Smooth muscle cell (in vitro differentiated cells): ENCODE measurements at regions not wholly inside any gene's neighbourhood (a gene's known extent, or its start where the extent isn't known, plus 50 kb on each side); places are given as distances from the start of the nearest gene placed in this dataset.

Experiments
- DNase-seq: peaks from one replicate; lab custom pipeline; 2025; ENCODE audit not compliant: unreplicated experiment; lab: John Stamatoyannopoulos, UW
- H2AFZ ChIP-seq: fragments of 200-600 bp; sonication (generic); 2 replicates; pipeline ENCODE4 v1.6.0; 2016; ENCODE audit warnings: antibody characterized with exemption, low read depth, mild to moderate bottlenecking
- H3F3A ChIP-seq: fragments of 200-600 bp; sonication (generic); 2 replicates; pipeline ENCODE4 v1.6.0; 2017; ENCODE audit warnings: antibody characterized with exemption, low read depth
- H3K27ac ChIP-seq: fragments of 200-600 bp; sonication (generic); 2 replicates; pipeline ENCODE4 v1.5.1; 2016; ENCODE audit warnings: low read depth, mild to moderate bottlenecking
- H3K27me3 ChIP-seq: fragments of 200-600 bp; sonication (generic); 2 replicates; pipeline ENCODE4 v1.6.1; 2016; ENCODE audit warnings: low read depth, mild to moderate bottlenecking
- H3K36me3 ChIP-seq: fragments of 200-600 bp; sonication (generic); 2 replicates; pipeline ENCODE4 v1.5.1; 2016; ENCODE audit warnings: low read depth
- H3K4me1 ChIP-seq: fragments of 200-600 bp; sonication (generic); 2 replicates; pipeline ENCODE4 v1.5.1; 2016; ENCODE audit warnings: low read depth
- H3K4me2 ChIP-seq: fragments of 200-600 bp; sonication (generic); 2 replicates; pipeline ENCODE4 v1.6.0; 2016; ENCODE audit warnings: mild to moderate bottlenecking
- H3K4me3 ChIP-seq: fragments of 200-600 bp; sonication (generic); 2 replicates; pipeline ENCODE4 v1.5.1; 2016; ENCODE audit warnings: mild to moderate bottlenecking
- H3K79me2 ChIP-seq: fragments of 200-600 bp; sonication (generic); 2 replicates; pipeline ENCODE4 v1.6.0; 2016; ENCODE audit warnings: low read depth, mild to moderate bottlenecking
- H3K9ac ChIP-seq: fragments of 200-600 bp; sonication (generic); 2 replicates; pipeline ENCODE4 v1.6.0; 2016; ENCODE audit warnings: low read depth
- H3K9me3 ChIP-seq: fragments of 200-600 bp; sonication (generic); replicated peaks from 2 replicates; pipeline ENCODE4 v1.5.1; 2016; ENCODE audit warnings: low read depth
- H4K20me1 ChIP-seq: fragments of 200-600 bp; sonication (generic); 2 replicates; pipeline ENCODE4 v1.6.0; 2016; ENCODE audit warnings: low read depth
- WGBS: methylation state at CpG from one replicate; pipeline ENCODE4 v1.1.7; 2016; ENCODE audit warnings: low lambda C conversion rate; 5-methylcytosine and 5-hydroxymethylcytosine counted together
- TF ChIP-seq, protein P1 (sequence below): fragments of 200-600 bp; sonication (generic); IDR thresholded peaks from 2 replicates; pipeline ENCODE4 v1.5.1; 2017; ENCODE audit warnings: borderline replicate concordance, mild to moderate bottlenecking, antibody characterized with exemption; ENCODE audit not compliant: insufficient read depth, poor library complexity, severe bottlenecking

DNA sequence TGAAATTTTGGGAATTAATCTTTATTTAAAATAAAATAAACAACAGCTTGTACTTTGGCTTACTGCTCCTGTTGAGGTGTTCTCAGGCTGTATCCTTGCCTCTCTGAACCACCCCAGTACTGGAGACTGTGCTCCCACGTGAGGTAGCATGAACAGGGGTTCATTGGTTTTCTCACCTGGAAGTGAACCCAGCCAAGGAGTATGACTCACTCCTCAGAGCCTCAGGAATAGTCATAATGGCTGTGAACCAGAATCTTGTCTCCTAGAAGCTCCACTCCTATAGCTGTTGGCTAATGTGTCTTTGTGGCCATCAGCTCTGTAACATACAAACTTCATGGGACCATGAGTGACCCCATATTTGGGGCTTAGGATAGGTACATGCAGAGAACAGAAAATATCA, 122.5 kb upstream of the ST8SIA2 start:
- no peaks in the 10 kb centered on the region for H3F3A ChIP-seq
- H3K4me1 ChIP-seq = no peaks in the 10 kb centered on the region
- no peaks in the 10 kb centered on the region for H3K79me2 ChIP-seq
- WGBS = 74% methylated on average over 1 of the region's 1 CpG
- H3K36me3 ChIP-seq = no peaks in the 10 kb centered on the region
- H3K9me3 ChIP-seq = no peaks in the 10 kb centered on the region
- no peak overlapping the region for H3K27ac ChIP-seq
- TF ChIP-seq, protein P1, sequence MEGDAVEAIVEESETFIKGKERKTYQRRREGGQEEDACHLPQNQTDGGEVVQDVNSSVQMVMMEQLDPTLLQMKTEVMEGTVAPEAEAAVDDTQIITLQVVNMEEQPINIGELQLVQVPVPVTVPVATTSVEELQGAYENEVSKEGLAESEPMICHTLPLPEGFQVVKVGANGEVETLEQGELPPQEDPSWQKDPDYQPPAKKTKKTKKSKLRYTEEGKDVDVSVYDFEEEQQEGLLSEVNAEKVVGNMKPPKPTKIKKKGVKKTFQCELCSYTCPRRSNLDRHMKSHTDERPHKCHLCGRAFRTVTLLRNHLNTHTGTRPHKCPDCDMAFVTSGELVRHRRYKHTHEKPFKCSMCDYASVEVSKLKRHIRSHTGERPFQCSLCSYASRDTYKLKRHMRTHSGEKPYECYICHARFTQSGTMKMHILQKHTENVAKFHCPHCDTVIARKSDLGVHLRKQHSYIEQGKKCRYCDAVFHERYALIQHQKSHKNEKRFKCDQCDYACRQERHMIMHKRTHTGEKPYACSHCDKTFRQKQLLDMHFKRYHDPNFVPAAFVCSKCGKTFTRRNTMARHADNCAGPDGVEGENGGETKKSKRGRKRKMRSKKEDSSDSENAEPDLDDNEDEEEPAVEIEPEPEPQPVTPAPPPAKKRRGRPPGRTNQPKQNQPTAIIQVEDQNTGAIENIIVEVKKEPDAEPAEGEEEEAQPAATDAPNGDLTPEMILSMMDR = no peak
- no peak overlapping the region for H3K4me2 ChIP-seq
- no peaks in the 10 kb centered on the region for H3K27me3 ChIP-seq
- H3K9ac ChIP-seq = no peak overlapping the region
- no peak overlapping the region for H3K4me3 ChIP-seq
- H4K20me1 ChIP-seq = no peaks in the 10 kb centered on the region
- H2AFZ ChIP-seq = no peak overlapping the region
- no peak for DNase-seq

DNA sequence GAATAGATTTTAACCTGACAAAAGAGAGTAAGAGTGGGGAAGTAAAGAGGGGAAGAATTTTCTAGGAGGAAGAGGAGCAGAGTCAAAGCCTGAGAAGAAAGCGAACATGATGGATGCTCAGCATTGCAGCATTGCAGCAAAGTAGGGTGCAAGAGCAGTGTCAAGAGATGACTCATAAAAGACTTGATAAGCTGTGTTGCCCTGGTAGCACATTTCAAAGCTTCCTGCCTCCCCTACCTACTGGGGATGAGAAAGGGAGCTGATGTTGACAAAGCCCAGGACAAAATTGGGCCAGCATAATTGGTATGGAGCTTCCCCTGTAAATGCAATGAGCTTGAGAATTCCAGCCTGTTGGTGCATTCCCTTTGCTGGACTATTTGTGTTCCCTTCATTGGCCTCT, 121.6 kb upstream of the ST8SIA2 start:
- H3K9me3 ChIP-seq = no peaks in the 10 kb centered on the region
- no peak for DNase-seq
- no peaks in the 10 kb centered on the region for H4K20me1 ChIP-seq
- H3K27ac ChIP-seq = no peak overlapping the region
- H3K4me3 ChIP-seq = no peak overlapping the region
- no peaks in the 10 kb centered on the region for H3K36me3 ChIP-seq
- TF ChIP-seq, protein P1 = no peak
- 85% methylated on average over 1 of the region's 1 CpG for WGBS
- H3K79me2 ChIP-seq = no peaks in the 10 kb centered on the region
- H3K4me2 ChIP-seq = no peak overlapping the region
- H3K27me3 ChIP-seq = no peaks in the 10 kb centered on the region
- H3F3A ChIP-seq = no peaks in the 10 kb centered on the region
- H3K9ac ChIP-seq = no peak overlapping the region
- no peak overlapping the region for H2AFZ ChIP-seq
- H3K4me1 ChIP-seq = no peaks in the 10 kb centered on the region

DNA sequence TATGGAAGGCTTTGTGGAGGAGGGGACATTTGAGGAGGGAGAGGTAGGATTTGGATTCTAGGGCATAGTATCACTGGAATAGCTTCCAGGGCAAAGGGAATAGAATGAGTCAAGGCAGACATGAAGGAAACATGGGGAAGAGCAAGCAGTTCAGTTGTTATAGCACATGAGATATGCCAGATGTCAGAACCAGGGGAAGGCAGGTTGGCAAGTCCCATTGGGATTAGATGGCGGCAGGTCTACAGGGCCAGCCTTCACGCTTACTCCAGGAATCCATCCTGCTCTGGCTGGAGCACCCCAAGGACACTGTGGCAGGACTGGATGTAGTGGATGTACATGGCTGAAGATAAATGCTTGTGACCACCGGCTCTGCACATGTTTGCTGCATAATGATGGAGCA, 120.4 kb upstream of the ST8SIA2 start:
- H3F3A ChIP-seq = no peaks in the 10 kb centered on the region
- no peaks in the 10 kb centered on the region for H3K4me1 ChIP-seq
- no peaks in the 10 kb centered on the region for H3K27me3 ChIP-seq
- DNase-seq = no peak
- H3K9me3 ChIP-seq = no peaks in the 10 kb centered on the region
- no peaks in the 10 kb centered on the region for H4K20me1 ChIP-seq
- H2AFZ ChIP-seq = no peak overlapping the region
- TF ChIP-seq, protein P1 = no peak
- no peaks in the 10 kb centered on the region for H3K36me3 ChIP-seq
- no peak overlapping the region for H3K27ac ChIP-seq
- H3K4me2 ChIP-seq = no peak overlapping the region
- WGBS = 96% methylated on average over 3 of the region's 3 CpGs
- no peak overlapping the region for H3K9ac ChIP-seq
- H3K4me3 ChIP-seq = no peak overlapping the region
- H3K79me2 ChIP-seq = no peaks in the 10 kb centered on the region

DNA sequence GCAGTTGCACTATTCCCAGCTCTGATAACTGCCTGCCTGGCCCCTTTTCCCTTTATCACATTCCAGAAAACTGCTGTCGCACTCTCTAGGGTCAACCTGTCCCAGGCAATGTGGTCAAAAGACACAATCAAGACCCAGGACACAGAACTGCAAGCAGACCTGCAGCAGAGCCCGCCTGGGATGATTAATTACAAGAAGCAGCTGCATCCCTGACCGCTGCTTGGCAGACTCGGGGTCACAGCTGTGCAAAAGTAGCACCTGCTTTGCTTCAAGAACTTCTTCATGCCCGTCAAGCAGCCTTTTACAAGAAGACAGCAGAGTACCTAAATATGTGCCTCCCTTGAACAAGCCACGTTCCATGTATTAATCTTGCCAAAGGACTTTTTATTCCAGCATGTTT, 120.0 kb upstream of the ST8SIA2 start:
- H3K4me1 ChIP-seq = no peaks in the 10 kb centered on the region
- H3K4me2 ChIP-seq = no peak overlapping the region
- H3K79me2 ChIP-seq = no peaks in the 10 kb centered on the region
- no peaks in the 10 kb centered on the region for H3K9me3 ChIP-seq
- H3K9ac ChIP-seq = no peak overlapping the region
- H3F3A ChIP-seq = no peaks in the 10 kb centered on the region
- H3K4me3 ChIP-seq = no peak overlapping the region
- no peaks in the 10 kb centered on the region for H3K36me3 ChIP-seq
- WGBS = 84% methylated on average over 6 of the region's 6 CpGs
- no peak overlapping the region for H3K27ac ChIP-seq
- no peak for DNase-seq
- H2AFZ ChIP-seq = no peak overlapping the region
- no peaks in the 10 kb centered on the region for H3K27me3 ChIP-seq
- TF ChIP-seq, protein P1 = no peak
- no peaks in the 10 kb centered on the region for H4K20me1 ChIP-seq
